Liver (tissue), 8 donors: ENCODE measurements at regions not wholly inside any gene's neighbourhood (a gene's known extent, or its start where the extent isn't known, plus 50 kb on each side); places are given as distances from the start of the nearest gene placed in this dataset.

ENCODE experiments used
- DNase-seq: peaks from one replicate; pipeline ENCODE4 v3.0.0-alpha.2; 2017; ENCODE audit warnings: low spot score
- H3K27ac ChIP-seq, 2 donors: one replicate each; pipeline ENCODE4 v1.7.0; 2013; ENCODE audit warnings: inconsistent platforms in 2 of 2, low read length in 2 of 2, control low read depth in 1 of 2, low read depth in 1 of 2, mild to moderate bottlenecking in 1 of 2
- H3K27me3 ChIP-seq, 4 donors: one replicate each; pipeline versions ENCODE4 v1.6.1 to v1.7.0; 2013; ENCODE audit warnings: low read length in 3 of 4, inconsistent platforms in 1 of 4, mild to moderate bottlenecking in 1 of 4, moderate library complexity in 1 of 4; ENCODE audit not compliant: control insufficient read depth in 4 of 4, insufficient read depth in 4 of 4
- H3K36me3 ChIP-seq, 4 donors: one replicate each; pipeline versions ENCODE4 v1.6.1 to v1.7.0; 2013; ENCODE audit warnings: low read length in 3 of 4, mild to moderate bottlenecking in 3 of 4, low read depth in 1 of 4, moderate library complexity in 1 of 4; ENCODE audit not compliant: control insufficient read depth in 4 of 4, insufficient read depth in 3 of 4
- H3K4me1 ChIP-seq, 4 donors: one replicate each; pipeline versions ENCODE4 v1.6.1 to v1.7.0; 2013; ENCODE audit warnings: low read length in 3 of 4, mild to moderate bottlenecking in 3 of 4, moderate library complexity in 1 of 4; ENCODE audit not compliant: control insufficient read depth in 4 of 4, insufficient read depth in 4 of 4
- H3K4me3 ChIP-seq, 3 donors: one replicate each; pipeline versions ENCODE4 v1.6.1 to v1.7.0; 2013; ENCODE audit warnings: low read length in 3 of 3, control low read depth in 1 of 3, low read depth in 1 of 3, mild to moderate bottlenecking in 1 of 3
- H3K9ac ChIP-seq, 2 donors: one replicate each; pipeline ENCODE4 v1.7.0; 2013; ENCODE audit warnings: low read length in 2 of 2, mild to moderate bottlenecking in 2 of 2, moderate library complexity in 2 of 2, control low read depth in 1 of 2, low read depth in 1 of 2
- H3K9me3 ChIP-seq, 4 donors: one replicate each; pipeline versions ENCODE4 v1.6.1 to v1.7.0; 2013; ENCODE audit warnings: low read length in 3 of 4; ENCODE audit not compliant: control insufficient read depth in 4 of 4
- EGR1 ChIP-seq, 2 donors: IDR thresholded peaks; 2 replicates each; pipeline ENCODE4 v1.6.1; 2016 to 2018; ENCODE audit warnings: antibody characterized with exemption in 2 of 2, low read depth in 2 of 2
- FOXA1 ChIP-seq: IDR thresholded peaks from 2 replicates; pipeline ENCODE4 v1.6.1; 2016; ENCODE audit warnings: antibody characterized with exemption
- GABPA ChIP-seq, 2 donors: IDR thresholded peaks in 1 of 2; conservative IDR thresholded peaks in 1 of 2; 2 replicates each; pipeline ENCODE4 v1.6.1; 2016; ENCODE audit warnings: antibody characterized with exemption in 2 of 2, mild to moderate bottlenecking in 1 of 2, moderate library complexity in 1 of 2
- HNF4A ChIP-seq, 2 donors: conservative IDR thresholded peaks; 2 replicates each; pipeline ENCODE4 v1.6.1; 2016; ENCODE audit warnings: antibody characterized with exemption in 2 of 2, mild to moderate bottlenecking in 2 of 2
- HNF4G ChIP-seq: IDR thresholded peaks from 2 replicates; pipeline ENCODE4 v1.6.1; 2016; ENCODE audit warnings: antibody characterized with exemption
- JUND ChIP-seq, 2 donors: IDR thresholded peaks; 2 replicates each; pipeline ENCODE4 v1.6.1; 2016; ENCODE audit warnings: antibody characterized with exemption in 2 of 2
- NR2F2 ChIP-seq: IDR thresholded peaks from 2 replicates; pipeline ENCODE4 v1.6.1; 2016; ENCODE audit warnings: antibody characterized with exemption
- RAD21 ChIP-seq, 2 donors: IDR thresholded peaks; 2 replicates each; pipeline ENCODE4 v1.6.1; 2016; ENCODE audit warnings: antibody characterized with exemption in 2 of 2, mild to moderate bottlenecking in 2 of 2
- RXRA ChIP-seq, 2 donors: IDR thresholded peaks; 2 replicates each; pipeline ENCODE4 v1.6.1; 2017 to 2018; ENCODE audit warnings: antibody characterized with exemption in 2 of 2, mild to moderate bottlenecking in 1 of 2
- TAF1 ChIP-seq: conservative IDR thresholded peaks from 2 replicates; pipeline ENCODE4 v1.6.1; 2016; ENCODE audit warnings: antibody characterized with exemption, mild to moderate bottlenecking
- YY1 ChIP-seq: IDR thresholded peaks from 2 replicates; pipeline ENCODE4 v1.6.1; 2016; ENCODE audit warnings: antibody characterized with exemption, mild to moderate bottlenecking
- WGBS: extraction: QIAGEN DNeasy Blood & Tissue Kit; methylation state at CpG from one replicate; pipeline ENCODE4 v1.1.7; 2013; 5-methylcytosine and 5-hydroxymethylcytosine counted together
- TF ChIP-seq, protein P1 (sequence below): fragments of 150-350 bp; IDR thresholded peaks from 2 replicates; pipeline ENCODE4 v1.5.1; 2017; ENCODE audit warnings: improper control_type of control experiment, low read depth, low read length; ENCODE audit not compliant: missing input control
- TF ChIP-seq, protein P2 (sequence below): IDR thresholded peaks from 2 replicates; pipeline ENCODE4 v1.6.1; 2016; ENCODE audit warnings: antibody characterized with exemption, mild to moderate bottlenecking
- TF ChIP-seq, protein P3 (sequence below): IDR thresholded peaks from 2 replicates; pipeline ENCODE4 v1.6.1; 2016; ENCODE audit warnings: antibody characterized with exemption
- TF ChIP-seq, protein P4 (sequence below): IDR thresholded peaks from 2 replicates; pipeline ENCODE4 v1.6.1; 2016; ENCODE audit warnings: antibody characterized with exemption
- donor health status: healthy.
- donor health status: healthy.
- donor health status: healthy.
- donor health status: healthy.
- donor health status: healthy.

DNA sequence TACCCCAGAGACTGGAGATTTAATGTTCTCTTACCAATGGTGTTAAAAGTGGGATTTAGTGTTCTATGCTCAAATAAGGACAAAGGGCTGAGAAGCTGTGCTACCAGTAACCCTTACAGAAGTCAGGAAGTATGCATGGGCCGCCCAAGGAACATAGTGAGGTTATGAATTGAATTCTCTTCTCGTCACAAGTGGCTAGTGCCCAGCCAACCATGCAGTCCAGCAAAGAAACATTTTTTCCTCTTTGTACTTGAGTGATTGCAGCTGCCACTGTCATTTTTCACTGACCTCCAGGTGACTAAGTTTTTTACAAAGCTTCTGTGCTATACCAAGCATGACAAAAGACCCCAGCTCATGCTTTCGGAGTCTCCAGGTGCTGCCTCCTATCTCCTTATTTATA, 110.6 kb upstream of the DCBLD2 start:
- TF ChIP-seq, protein P1, sequence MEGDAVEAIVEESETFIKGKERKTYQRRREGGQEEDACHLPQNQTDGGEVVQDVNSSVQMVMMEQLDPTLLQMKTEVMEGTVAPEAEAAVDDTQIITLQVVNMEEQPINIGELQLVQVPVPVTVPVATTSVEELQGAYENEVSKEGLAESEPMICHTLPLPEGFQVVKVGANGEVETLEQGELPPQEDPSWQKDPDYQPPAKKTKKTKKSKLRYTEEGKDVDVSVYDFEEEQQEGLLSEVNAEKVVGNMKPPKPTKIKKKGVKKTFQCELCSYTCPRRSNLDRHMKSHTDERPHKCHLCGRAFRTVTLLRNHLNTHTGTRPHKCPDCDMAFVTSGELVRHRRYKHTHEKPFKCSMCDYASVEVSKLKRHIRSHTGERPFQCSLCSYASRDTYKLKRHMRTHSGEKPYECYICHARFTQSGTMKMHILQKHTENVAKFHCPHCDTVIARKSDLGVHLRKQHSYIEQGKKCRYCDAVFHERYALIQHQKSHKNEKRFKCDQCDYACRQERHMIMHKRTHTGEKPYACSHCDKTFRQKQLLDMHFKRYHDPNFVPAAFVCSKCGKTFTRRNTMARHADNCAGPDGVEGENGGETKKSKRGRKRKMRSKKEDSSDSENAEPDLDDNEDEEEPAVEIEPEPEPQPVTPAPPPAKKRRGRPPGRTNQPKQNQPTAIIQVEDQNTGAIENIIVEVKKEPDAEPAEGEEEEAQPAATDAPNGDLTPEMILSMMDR, result no peak
- no peak for TF ChIP-seq JUND (IDR thresholded peaks at IDR 0.05)
- TF ChIP-seq, protein P2, sequence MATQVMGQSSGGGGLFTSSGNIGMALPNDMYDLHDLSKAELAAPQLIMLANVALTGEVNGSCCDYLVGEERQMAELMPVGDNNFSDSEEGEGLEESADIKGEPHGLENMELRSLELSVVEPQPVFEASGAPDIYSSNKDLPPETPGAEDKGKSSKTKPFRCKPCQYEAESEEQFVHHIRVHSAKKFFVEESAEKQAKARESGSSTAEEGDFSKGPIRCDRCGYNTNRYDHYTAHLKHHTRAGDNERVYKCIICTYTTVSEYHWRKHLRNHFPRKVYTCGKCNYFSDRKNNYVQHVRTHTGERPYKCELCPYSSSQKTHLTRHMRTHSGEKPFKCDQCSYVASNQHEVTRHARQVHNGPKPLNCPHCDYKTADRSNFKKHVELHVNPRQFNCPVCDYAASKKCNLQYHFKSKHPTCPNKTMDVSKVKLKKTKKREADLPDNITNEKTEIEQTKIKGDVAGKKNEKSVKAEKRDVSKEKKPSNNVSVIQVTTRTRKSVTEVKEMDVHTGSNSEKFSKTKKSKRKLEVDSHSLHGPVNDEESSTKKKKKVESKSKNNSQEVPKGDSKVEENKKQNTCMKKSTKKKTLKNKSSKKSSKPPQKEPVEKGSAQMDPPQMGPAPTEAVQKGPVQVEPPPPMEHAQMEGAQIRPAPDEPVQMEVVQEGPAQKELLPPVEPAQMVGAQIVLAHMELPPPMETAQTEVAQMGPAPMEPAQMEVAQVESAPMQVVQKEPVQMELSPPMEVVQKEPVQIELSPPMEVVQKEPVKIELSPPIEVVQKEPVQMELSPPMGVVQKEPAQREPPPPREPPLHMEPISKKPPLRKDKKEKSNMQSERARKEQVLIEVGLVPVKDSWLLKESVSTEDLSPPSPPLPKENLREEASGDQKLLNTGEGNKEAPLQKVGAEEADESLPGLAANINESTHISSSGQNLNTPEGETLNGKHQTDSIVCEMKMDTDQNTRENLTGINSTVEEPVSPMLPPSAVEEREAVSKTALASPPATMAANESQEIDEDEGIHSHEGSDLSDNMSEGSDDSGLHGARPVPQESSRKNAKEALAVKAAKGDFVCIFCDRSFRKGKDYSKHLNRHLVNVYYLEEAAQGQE, result no peak
- 75% methylated on average over 3 of the region's 3 CpGs for WGBS
- DNase-seq, result no peak
- H3K9me3 ChIP-seq, result no peaks in the 10 kb centered on the region
- no peak overlapping the region for H3K4me3 ChIP-seq
- no peaks in the 10 kb centered on the region for H3K4me1 ChIP-seq
- no peak overlapping the region for H3K27ac ChIP-seq
- no peaks in the 10 kb centered on the region for H3K27me3 ChIP-seq
- H3K36me3 ChIP-seq, result no peaks in the 10 kb centered on the region
- no peak overlapping the region for H3K9ac ChIP-seq

DNA sequence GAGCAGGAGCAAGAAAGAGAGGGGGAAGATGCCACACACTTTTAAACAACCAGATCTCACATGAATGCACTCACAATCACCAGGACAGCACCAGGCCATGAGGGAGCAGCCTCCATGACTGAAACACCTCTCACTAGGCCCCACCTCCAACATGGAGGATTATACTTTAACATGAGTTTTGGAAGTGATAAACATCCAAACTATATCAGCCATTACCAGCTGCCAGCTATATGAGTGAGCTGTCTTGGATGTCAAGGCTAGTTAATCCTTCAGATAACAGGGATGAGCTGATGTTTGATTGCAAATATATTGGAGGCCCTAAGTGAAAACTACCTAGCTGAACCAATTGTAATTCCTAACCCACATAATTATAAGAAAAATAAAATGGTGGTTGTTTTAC, 108.4 kb upstream of the DCBLD2 start:
- no peaks in the 10 kb centered on the region for H3K27me3 ChIP-seq
- no peak overlapping the region for H3K9ac ChIP-seq
- H3K4me1 ChIP-seq, result no peaks in the 10 kb centered on the region
- no peaks in the 10 kb centered on the region for H3K36me3 ChIP-seq
- H3K4me3 ChIP-seq, result no peak overlapping the region
- no peaks in the 10 kb centered on the region for H3K9me3 ChIP-seq
- DNase-seq, result no peak
- TF ChIP-seq FOXA1, result no peak
- TF ChIP-seq RXRA (IDR thresholded peaks at IDR 0.05), result no peak
- TF ChIP-seq, protein P3, sequence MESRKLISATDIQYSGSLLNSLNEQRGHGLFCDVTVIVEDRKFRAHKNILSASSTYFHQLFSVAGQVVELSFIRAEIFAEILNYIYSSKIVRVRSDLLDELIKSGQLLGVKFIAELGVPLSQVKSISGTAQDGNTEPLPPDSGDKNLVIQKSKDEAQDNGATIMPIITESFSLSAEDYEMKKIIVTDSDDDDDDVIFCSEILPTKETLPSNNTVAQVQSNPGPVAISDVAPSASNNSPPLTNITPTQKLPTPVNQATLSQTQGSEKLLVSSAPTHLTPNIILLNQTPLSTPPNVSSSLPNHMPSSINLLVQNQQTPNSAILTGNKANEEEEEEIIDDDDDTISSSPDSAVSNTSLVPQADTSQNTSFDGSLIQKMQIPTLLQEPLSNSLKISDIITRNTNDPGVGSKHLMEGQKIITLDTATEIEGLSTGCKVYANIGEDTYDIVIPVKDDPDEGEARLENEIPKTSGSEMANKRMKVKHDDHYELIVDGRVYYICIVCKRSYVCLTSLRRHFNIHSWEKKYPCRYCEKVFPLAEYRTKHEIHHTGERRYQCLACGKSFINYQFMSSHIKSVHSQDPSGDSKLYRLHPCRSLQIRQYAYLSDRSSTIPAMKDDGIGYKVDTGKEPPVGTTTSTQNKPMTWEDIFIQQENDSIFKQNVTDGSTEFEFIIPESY, result no peak
- TF ChIP-seq JUND (IDR thresholded peaks at IDR 0.05), result no peak
- H3K27ac ChIP-seq, result no peak overlapping the region

DNA sequence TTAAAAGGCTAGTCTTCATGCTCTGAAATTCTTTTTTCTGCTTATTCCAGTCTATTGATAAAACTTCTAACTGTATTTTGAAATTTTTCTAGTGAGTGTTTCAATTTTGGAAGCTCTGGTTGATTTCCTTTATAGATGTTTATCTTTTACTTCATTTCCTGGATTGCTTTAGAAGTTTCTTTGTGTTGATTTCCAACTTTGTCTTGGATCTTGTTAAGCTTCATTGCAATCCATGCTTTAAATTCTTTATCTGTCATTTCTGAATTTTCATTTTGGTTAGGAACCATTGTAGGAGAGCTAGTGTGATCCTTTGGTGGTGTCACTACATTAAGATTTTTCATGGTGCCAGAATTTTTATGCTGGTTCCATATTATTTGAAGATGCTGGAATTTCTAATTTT, 105.2 kb upstream of the DCBLD2 start:
- no peak for DNase-seq
- no peak overlapping the region for H3K9ac ChIP-seq
- no peaks in the 10 kb centered on the region for H3K9me3 ChIP-seq
- H3K27me3 ChIP-seq, result no peaks in the 10 kb centered on the region
- H3K27ac ChIP-seq, result no peak overlapping the region
- H3K4me1 ChIP-seq, result no peaks in the 10 kb centered on the region
- no peak overlapping the region for H3K4me3 ChIP-seq
- H3K36me3 ChIP-seq, result no peaks in the 10 kb centered on the region
- TF ChIP-seq, protein P2, result no peak
- no peak for TF ChIP-seq JUND (IDR thresholded peaks at IDR 0.05)
- TF ChIP-seq HNF4A (conservative IDR thresholded peaks at IDR 0.05), result no peak
- no peak for TF ChIP-seq HNF4G
- TF ChIP-seq YY1, result no peak
- TF ChIP-seq TAF1, result no peak
- TF ChIP-seq NR2F2, result no peak
- TF ChIP-seq EGR1 (IDR thresholded peaks at IDR 0.05; ENCODE audit: low read depth in 2 of 2), result no peak
- no peak for TF ChIP-seq RAD21 (IDR thresholded peaks at IDR 0.05)
- no peak for TF ChIP-seq FOXA1
- TF ChIP-seq, protein P4, sequence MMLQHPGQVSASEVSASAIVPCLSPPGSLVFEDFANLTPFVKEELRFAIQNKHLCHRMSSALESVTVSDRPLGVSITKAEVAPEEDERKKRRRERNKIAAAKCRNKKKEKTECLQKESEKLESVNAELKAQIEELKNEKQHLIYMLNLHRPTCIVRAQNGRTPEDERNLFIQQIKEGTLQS, result no peak
- TF ChIP-seq RXRA (IDR thresholded peaks at IDR 0.05), result no peak
- TF ChIP-seq GABPA (IDR thresholded peaks at IDR 0.05 in 1 of 2, conservative IDR thresholded peaks at IDR 0.05 in 1 of 2), result no peak
- TF ChIP-seq, protein P3, result no peak
